ENCODE measurements at regions not wholly inside any gene's neighbourhood (a gene's known extent, or its start where the extent isn't known, plus 50 kb on each side); places are given as distances from the start of the nearest gene placed in this dataset.
"Not testable (repeated sequence)": the region's sequence is repeated elsewhere in the genome, so short reads cannot be mapped to it uniquely, and the experiment has no call there.

- TF ChIP-seq, protein P1, sequence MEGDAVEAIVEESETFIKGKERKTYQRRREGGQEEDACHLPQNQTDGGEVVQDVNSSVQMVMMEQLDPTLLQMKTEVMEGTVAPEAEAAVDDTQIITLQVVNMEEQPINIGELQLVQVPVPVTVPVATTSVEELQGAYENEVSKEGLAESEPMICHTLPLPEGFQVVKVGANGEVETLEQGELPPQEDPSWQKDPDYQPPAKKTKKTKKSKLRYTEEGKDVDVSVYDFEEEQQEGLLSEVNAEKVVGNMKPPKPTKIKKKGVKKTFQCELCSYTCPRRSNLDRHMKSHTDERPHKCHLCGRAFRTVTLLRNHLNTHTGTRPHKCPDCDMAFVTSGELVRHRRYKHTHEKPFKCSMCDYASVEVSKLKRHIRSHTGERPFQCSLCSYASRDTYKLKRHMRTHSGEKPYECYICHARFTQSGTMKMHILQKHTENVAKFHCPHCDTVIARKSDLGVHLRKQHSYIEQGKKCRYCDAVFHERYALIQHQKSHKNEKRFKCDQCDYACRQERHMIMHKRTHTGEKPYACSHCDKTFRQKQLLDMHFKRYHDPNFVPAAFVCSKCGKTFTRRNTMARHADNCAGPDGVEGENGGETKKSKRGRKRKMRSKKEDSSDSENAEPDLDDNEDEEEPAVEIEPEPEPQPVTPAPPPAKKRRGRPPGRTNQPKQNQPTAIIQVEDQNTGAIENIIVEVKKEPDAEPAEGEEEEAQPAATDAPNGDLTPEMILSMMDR (conservative IDR thresholded peaks at IDR 0.05; ENCODE audit: low read depth, low read length), result no peak
- H3K4me3 ChIP-seq (ENCODE audit: low read depth, low read length), result no peak overlapping the region
- peak; percentile 72 for DNase-seq (ENCODE audit: low read depth)
Observed at GRCh38 chr17:31787857-31788570, 71.0 kb downstream of the COPRS start.

DNA sequence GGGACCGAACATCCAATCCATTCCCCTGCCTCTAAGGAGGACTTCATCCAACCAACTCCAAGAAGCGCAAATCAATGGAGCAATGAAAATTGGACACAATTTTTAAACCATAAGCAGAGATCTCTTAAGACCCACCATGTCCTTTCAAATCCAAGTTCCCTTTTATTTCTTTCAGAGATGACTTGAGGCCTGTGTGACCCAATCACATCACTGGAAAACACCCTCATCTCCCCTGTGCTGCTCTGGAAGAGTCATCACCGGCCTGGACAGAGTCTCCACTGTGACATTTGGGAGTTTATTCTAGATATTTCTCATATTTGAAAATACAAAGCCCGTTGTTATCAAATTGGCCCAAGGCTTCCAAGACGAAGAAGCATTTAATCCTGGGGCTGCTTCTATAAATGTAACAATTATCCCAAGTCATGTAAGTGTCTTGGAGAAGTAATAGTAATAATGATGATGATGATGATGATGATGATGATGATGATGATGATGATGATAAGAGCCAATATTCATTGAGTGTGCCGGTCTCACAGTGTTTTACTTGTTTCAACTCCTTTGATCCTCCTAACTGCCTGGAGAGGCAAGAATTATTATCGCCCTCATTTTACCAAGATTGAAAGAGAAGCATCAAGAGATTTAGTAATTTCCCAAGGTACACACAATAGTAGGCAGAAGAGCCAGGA lies 72.1 kb downstream of the COPRS start:
- TF ChIP-seq, protein P1 (conservative IDR thresholded peaks at IDR 0.05; ENCODE audit: low read depth, low read length), result no peak
- H3K4me3 ChIP-seq (ENCODE audit: low read depth, low read length), result no peak overlapping the region
- DNase-seq (ENCODE audit: low read depth), result no peak

DNA sequence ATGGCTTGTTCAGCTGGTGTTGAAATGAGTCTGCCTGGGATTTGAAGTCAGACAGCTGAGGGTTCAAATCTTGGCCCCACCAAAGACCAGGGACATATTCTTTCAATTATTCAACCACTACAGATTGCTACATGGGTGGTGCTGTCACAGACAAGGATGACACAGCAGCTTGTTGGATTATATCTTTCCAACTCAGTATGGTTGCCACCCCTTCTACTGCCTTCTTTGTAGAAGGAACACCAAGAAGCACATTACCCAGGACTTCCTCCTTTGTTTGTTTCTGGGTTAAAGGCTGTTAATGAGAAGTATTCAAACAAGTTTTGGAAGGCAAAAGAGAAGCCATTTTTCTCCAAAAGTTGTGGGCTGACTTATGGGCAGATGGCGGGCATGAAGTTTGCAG lies 78.6 kb downstream of the COPRS start:
- TF ChIP-seq, protein P1 (conservative IDR thresholded peaks at IDR 0.05; ENCODE audit: low read depth, low read length), result no peak
- H3K4me3 ChIP-seq (ENCODE audit: low read depth, low read length), result no peak overlapping the region
- DNase-seq (ENCODE audit: low read depth), result no peak

DNA sequence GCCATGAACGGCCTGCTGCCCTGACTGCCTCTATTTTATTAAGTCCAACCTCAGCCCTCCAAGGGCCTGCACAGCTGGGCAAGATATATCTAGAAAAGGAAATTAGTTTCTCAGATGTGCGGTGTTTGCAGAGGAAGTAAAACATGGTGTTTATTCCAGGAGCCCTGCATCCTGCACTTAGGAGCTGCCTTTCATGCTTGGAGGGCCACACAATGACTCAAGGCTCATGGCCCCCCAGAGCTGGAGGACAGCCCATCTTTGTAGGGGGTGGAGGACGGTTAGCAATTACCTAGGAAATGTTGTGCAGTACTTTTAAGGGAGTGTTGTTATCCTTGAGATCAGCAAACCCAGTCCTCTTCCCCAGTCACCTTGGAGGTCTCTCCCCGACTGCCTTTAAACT lies 80.5 kb downstream of the COPRS start:
- DNase-seq (ENCODE audit: low read depth), result peak; percentile 33
- no peak overlapping the region for H3K4me3 ChIP-seq (ENCODE audit: low read depth, low read length)
- TF ChIP-seq, protein P1 (conservative IDR thresholded peaks at IDR 0.05; ENCODE audit: low read depth, low read length), result no peak

- H3K4me3 ChIP-seq (ENCODE audit: low read depth, low read length); DNase-seq (ENCODE audit: low read depth): not testable (repeated sequence)
Observed at GRCh38 chr17:31771328-31771727, 87.7 kb downstream of the COPRS start.

- not testable (repeated sequence) for H3K4me3 ChIP-seq (ENCODE audit: low read depth, low read length); DNase-seq (ENCODE audit: low read depth)
Observed at GRCh38 chr17:31770501-31770900, 88.5 kb downstream of the COPRS start.

GRCh38 chr17:31761836-31762510 lies 97.1 kb downstream of the COPRS start:
- DNase-seq (ENCODE audit: low read depth); H3K4me3 ChIP-seq (ENCODE audit: low read depth, low read length): not testable (repeated sequence)

DNA sequence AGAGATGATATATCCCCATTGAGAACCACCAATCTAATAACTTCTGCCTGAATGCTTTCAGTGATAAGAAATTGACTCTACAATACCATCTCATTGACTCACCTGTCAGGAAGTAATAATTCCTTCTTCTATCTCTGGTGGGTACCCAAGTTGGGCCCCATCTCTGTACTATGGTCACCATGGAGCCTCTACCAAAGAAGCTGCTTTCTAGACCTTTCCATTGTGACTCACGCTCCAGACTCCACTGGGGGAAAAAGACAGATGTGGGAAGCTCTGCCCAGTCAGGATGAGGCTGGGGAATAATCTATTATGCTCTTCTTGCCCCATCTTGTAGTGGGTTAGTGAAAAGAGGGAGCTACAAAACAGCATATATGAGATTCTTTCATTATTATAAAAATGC lies 100.4 kb downstream of the COPRS start:
- no peak overlapping the region for H3K4me3 ChIP-seq (ENCODE audit: low read depth, low read length)
- TF ChIP-seq, protein P1 (conservative IDR thresholded peaks at IDR 0.05; ENCODE audit: low read depth, low read length), result no peak
- no peak for DNase-seq (ENCODE audit: low read depth)

Data from epithelial cell of proximal tubule (primary cell).